GM19467 (cell line): ENCODE measurements at regions not wholly inside any gene's neighbourhood (a gene's known extent, or its start where the extent isn't known, plus 50 kb on each side); places are given as distances from the start of the nearest gene placed in this dataset.

Experiments used
- ATAC-seq: cut with Tn5 transposase; IDR thresholded peaks from one replicate; pipeline ENCODE4 v1.9.1; 2021; ENCODE audit warnings: mild to moderate bottlenecking, moderate library complexity; ENCODE audit not compliant: unreplicated experiment

DNA sequence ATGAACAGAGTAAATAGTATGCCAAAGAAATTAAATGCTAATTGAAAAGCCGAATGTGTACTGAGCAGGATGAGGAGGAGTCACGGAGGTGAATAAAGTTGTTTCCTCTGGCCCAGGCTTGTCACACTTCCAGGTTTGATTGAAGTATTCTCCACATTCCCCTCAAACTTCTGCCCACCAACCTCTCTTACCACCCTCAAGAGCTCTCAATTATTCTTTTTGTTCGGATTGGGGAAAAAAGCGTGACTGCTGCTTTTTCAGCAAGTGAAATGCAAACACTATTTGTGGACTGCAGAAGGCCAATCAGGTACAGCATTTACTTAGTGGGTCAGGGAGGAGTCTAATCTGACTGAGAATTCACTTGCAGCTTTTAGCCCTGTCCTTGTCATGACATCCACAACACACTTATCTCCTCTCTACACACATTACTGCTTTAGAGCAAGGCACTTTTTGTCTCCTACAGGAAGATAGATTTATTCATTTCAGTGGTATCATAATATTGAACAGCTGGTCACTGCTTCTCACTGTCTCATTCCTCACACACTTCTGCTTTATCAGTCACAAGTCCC, 375.6 kb upstream of the PRMT6 start:
- ATAC-seq: no peak

GRCh38 chr1:106681939-106682522, 374.4 kb upstream of the PRMT6 start:
- no peak for ATAC-seq

GRCh38 chr1:106688446-106688845, 368.0 kb upstream of the PRMT6 start:
- no peak for ATAC-seq

DNA sequence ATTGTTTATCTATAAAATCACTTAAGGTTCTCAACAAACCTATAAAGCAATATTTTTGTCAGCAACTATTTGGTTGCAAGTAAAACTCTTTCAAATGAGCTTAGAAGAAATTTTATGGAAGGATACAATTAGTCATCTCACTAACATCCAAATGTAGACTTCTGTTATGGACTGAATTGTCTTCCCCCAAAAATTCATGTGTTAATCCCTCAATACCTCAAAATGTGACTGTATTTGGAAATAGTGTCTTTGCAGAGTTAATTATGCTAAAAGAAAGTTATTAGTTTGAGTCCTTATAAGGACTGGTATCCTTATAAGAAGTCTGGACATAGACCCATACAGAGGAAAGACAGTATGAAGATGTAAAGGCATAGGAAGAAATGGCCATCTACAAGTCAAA, 357.8 kb upstream of the PRMT6 start:
- no peak for ATAC-seq

DNA sequence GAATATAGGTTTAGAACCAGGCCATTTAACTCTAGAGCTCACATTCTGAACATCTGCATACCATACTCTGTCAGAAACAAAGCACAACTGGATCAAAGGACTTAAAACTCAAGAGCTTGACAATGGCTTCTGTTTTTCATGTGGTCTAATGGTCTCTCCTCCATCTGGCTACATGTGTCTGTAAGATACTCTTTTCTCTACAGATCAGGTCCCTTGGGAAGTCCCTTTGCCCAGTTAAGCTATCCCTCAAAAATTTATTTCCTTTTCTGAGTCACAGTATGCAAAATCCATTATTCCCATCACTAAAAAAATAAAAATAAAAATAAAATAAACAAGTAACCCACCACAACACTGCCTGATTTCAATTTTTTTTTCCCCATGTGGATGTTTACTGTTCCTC, 357.0 kb upstream of the PRMT6 start:
- ATAC-seq: no peak

GRCh38 chr1:106700211-106700610, 356.3 kb upstream of the PRMT6 start:
- no peak for ATAC-seq

GRCh38 chr1:106705971-106706370, 350.5 kb upstream of the PRMT6 start:
- ATAC-seq: no peak

- no peak for ATAC-seq
Measured at GRCh38 chr1:106717591-106717990, 338.9 kb upstream of the PRMT6 start.

DNA sequence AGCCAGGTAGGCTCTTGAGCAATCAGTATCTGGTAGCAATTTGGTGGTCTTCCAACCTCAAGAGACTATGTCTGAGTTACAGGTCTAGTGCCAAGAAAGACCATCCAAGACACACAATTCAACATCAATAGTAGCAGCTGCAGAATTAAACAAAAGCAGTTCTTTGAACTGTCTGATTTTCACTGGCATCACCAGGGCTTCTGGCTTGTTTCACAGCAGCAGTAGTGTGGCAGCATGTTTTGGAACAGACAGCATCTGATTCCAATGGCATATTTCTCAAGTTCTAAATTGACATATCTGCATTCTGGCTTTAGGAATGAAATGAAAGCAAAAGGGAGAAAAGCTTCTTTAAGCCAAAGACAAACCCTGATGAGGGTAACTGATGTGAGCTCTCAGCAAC, 334.7 kb upstream of the PRMT6 start:
- no peak for ATAC-seq

DNA sequence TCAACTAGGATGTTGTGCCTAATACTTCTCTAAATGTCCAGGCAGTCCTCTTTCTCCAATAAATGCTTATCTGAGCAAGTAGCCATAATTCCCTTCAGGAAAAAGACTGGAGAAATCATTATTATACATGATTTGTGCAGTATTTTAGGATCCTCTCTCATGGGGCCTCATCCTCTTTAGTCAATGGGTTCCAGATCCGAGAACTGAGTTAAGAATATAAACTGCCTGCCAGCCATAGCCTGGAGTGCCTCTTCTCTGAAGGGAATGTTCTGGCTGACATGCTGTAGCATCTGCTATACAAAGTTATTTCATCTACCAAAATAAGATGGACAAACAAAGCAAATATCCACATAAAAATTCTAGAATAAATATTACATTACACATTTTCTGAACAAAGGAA, 334.0 kb upstream of the PRMT6 start:
- ATAC-seq: no peak

DNA sequence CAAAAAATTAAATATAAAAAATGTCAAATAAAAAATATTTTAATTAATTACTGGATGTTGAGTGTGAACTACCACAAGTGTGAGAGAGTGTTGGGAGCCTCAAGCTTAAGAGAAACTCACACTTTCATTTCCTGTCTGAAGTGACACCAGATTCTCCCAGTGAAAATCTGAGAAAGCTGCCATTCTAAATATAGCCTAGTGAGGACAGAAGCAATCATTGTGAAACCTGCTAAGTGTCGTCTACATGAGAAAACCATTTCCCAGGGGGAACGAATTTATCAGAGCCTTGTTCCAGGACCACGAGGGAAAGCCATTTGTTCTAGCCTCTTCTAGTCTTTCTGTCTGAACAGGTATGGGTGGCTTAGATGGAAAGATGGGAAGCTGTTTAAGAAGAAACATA, 329.3 kb upstream of the PRMT6 start:
- ATAC-seq: peak; percentile 81

DNA sequence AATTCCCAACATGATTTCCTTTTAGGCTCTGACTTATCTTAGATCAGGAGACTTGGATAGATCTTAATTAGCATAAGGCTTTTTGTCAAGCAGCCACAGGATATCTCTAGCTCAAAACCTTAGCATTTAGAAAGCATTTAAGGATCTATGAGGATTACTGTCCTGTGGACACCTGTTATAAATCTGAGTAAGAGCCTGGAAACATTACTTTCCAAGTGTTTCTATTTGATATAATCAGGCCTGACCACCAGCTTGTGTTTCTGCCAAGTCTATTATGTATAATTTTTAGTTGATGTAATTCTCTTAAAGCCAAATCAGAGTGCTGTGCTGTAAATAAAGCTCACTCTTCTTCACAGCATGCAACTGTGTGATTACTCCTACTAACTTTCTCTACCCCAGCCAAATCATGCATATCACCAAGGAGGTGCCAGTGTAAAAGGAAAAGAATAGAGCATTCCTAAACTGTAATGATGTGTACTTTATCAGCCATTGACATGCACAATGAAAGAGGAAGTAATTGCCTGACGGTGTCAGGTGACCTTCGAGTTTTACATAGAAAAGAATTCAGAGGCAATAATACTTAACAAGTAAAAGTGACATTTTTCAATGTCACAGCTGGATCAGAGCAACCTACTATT, 309.9 kb upstream of the PRMT6 start:
- no peak for ATAC-seq

GRCh38 chr1:106747232-106747631, 309.2 kb upstream of the PRMT6 start:
- ATAC-seq: no peak

GRCh38 chr1:106747791-106748190, 308.7 kb upstream of the PRMT6 start:
- ATAC-seq: no peak

- ATAC-seq: no peak
Measured at GRCh38 chr1:106748606-106749005, 307.9 kb upstream of the PRMT6 start.

DNA sequence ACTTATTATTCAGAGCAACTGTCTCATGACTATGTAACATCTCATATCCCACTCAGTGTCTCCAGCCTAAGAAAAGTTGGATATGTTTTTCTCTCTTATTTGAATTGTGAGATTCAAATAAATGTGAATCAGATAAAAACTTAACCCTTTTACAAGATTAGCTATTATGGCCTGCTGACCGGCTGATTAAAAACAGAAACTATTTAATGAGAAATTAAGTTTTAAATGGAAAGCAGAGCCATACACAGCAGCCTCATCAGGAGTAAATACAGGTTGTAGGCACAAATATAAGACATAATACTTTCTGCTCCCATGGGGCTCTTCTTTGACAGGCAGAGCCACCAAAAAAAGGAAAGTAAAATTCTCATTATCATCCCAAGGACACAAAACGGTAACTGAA, 307.0 kb upstream of the PRMT6 start:
- ATAC-seq: no peak

- ATAC-seq: no peak
Measured at GRCh38 chr1:106749906-106750305, 306.6 kb upstream of the PRMT6 start.

- ATAC-seq: no peak
Measured at GRCh38 chr1:106751002-106751401, 305.5 kb upstream of the PRMT6 start.

GRCh38 chr1:106753066-106753465, 303.4 kb upstream of the PRMT6 start:
- ATAC-seq: no peak

DNA sequence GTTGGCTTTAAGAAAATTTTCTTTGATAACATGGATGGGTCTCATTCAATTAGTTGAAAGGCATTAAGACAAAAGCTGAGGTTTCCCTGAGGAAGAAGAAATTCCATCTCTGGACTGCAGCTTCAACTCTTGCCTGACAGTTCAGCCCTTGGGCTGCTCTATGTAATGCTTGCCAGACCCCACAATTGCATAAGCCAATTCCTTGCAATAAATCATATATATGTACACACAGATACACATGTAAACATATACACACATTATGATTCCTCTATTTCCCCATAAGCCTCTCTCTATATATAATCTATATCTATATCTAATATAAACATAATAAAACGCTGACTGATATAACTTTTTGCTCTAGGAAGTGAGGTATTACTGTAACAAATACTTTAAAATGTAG, 301.5 kb upstream of the PRMT6 start:
- ATAC-seq: no peak

GRCh38 chr1:106755682-106756406, 300.6 kb upstream of the PRMT6 start:
- ATAC-seq: no peak

DNA sequence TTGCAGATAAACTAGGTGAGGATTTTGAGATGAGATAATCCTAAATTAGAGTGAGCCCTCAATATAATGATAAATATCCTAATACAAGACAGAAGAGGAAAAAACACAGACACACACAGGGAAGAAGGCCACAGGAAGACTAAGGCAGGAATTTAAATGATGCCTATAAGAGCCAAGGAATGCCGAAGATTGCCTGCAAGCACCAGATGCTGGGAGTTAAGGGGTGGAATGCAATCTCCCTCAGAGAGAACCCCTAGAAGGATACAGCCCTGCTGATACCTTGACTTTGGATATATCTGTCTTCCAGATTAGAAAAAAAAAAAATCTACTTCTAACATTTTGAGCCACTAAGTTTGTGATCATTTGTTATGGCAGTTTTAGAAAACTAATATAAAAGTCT, 299.7 kb upstream of the PRMT6 start:
- ATAC-seq: no peak
